ENCODE measurements at regions not wholly inside any gene's neighbourhood (a gene's known extent, or its start where the extent isn't known, plus 50 kb on each side); places are given as distances from the start of the nearest gene placed in this dataset.

DNA sequence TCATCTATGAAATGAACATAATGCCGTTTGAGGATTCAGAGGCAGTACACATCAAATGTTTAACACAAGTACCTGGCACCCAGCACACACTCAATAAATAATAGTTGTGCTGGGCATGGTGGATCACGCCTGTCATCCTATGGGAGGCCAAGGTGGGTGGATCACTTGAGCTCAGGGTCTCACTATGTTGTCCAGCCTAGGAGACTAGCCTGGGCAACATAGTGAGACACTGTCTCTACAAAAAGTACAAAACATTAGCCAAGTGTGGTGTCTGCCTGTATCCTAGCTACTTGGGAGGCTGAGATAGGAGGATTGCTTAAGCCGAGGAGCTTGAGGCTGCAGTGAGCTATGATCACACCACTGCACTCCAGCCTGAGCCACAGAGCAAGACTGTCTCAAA, 98.1 kb upstream of the SALL4 start:
- TF ChIP-seq, protein P1, sequence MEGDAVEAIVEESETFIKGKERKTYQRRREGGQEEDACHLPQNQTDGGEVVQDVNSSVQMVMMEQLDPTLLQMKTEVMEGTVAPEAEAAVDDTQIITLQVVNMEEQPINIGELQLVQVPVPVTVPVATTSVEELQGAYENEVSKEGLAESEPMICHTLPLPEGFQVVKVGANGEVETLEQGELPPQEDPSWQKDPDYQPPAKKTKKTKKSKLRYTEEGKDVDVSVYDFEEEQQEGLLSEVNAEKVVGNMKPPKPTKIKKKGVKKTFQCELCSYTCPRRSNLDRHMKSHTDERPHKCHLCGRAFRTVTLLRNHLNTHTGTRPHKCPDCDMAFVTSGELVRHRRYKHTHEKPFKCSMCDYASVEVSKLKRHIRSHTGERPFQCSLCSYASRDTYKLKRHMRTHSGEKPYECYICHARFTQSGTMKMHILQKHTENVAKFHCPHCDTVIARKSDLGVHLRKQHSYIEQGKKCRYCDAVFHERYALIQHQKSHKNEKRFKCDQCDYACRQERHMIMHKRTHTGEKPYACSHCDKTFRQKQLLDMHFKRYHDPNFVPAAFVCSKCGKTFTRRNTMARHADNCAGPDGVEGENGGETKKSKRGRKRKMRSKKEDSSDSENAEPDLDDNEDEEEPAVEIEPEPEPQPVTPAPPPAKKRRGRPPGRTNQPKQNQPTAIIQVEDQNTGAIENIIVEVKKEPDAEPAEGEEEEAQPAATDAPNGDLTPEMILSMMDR (conservative IDR thresholded peaks at IDR 0.05; ENCODE audit: low read length), result no peak
- TF ChIP-seq EZH2phosphoT487 (IDR thresholded peaks at IDR 0.05; ENCODE audit: borderline replicate concordance, low read depth, low read length), result no peak
